HepG2 (cell line): ENCODE measurements at regions not wholly inside any gene's neighbourhood (a gene's known extent, or its start where the extent isn't known, plus 50 kb on each side); places are given as distances from the start of the nearest gene placed in this dataset.

ENCODE experiments used
- ATAC-seq: fragments of 200-7000 bp; cut with Tn5 transposase; 3 replicates; pipeline ENCODE4 v1.9.1; 2020; ENCODE audit warnings: mild to moderate bottlenecking, moderate library complexity
- BruUV-seq: library from RNA; stranded (reverse); fragments of 400-500 nt; replicated peaks from 2 replicates; lab custom pipeline; 2021; lab: Mats Ljungman, UMichigan
- CTCF ChIA-PET: fragments of 300-600 bp; formaldehyde crosslinking; extraction: SDS; loops from one replicate; lab custom pipeline; 2021; ENCODE audit warnings: low total read pairs, inconsistent platforms, low intra/inter-chr PET ratio; lab: Yijun Ruan, JAX
- POLR2A ChIA-PET: fragments of 350-600 bp; sonication (Branson Sonifier 250); formaldehyde crosslinking; loops from one replicate; lab custom pipeline; 2020; ENCODE audit warnings: antibody characterized with exemption, inconsistent platforms; lab: Yijun Ruan, JAX
- DNase-seq: peaks from one replicate; pipeline ENCODE4 v3.0.0-alpha.2; 2015; ENCODE audit warnings: low spot score
- FAIRE-seq: peaks from 3 replicates; lab custom pipeline; 2011; peaks lifted over from hg19 to GRCh38; lab: Jason Lieb, UNC
- H2AFZ ChIP-seq: one replicate; pipeline ENCODE4 v1.6.1; 2011; ENCODE audit warnings: low read length, inconsistent platforms
- H3K27ac ChIP-seq: fragments of 300-600 bp; 3 replicates; pipeline ENCODE4 v1.8.0; 2011; ENCODE audit warnings: mixed run types, mild to moderate bottlenecking, mixed read lengths, low read length, inconsistent platforms; ENCODE audit not compliant: insufficient read depth; ENCODE audit errors: extremely low read length
- H3K27me3 ChIP-seq, 2 experiments: fragments of 200-600 bp in 1 of 2; 2 replicates in 1 of 2; 3 replicates in 1 of 2; pipeline versions ENCODE4 v1.6.0 to v1.8.0; 2011; ENCODE audit warnings: low read length in 2 of 2, mild to moderate bottlenecking in 2 of 2, moderate library complexity in 2 of 2, inconsistent platforms in 1 of 2; ENCODE audit not compliant: insufficient read depth in 2 of 2, control insufficient read depth in 1 of 2
- H3K36me3 ChIP-seq, 2 experiments: fragments of 200-600 bp in 1 of 2; replicated peaks in 1 of 2; 2 replicates in 1 of 2; 3 replicates in 1 of 2; pipeline versions ENCODE4 v1.5.1 to v1.8.0; 2011; ENCODE audit warnings: low read length in 2 of 2, inconsistent platforms in 1 of 2; ENCODE audit not compliant: insufficient read depth in 2 of 2, control insufficient read depth in 1 of 2
- H3K4me1 ChIP-seq: 2 replicates; pipeline ENCODE4 v1.5.1; 2012; ENCODE audit warnings: low read length, inconsistent platforms; ENCODE audit not compliant: insufficient read depth
- H3K4me2 ChIP-seq: 2 replicates; pipeline ENCODE4 v1.6.0; 2011; ENCODE audit warnings: low read depth, low read length, inconsistent platforms
- H3K4me3 ChIP-seq, 3 experiments: fragments of 200-600 bp in 1 of 3; sonication (generic), shearing (Covaris generic) in 1 of 3; replicated peaks in 1 of 3; 2 replicates each; pipeline ENCODE4 v1.5.1; 2011 to 2016; ENCODE audit warnings: low read length in 3 of 3, inconsistent platforms in 2 of 3, low read depth in 2 of 3, mild to moderate bottlenecking in 2 of 3, control low read depth in 1 of 3, mixed read lengths in 1 of 3; ENCODE audit not compliant: insufficient read depth in 1 of 3
- H3K79me2 ChIP-seq: one replicate; pipeline ENCODE4 v1.6.1; 2011; ENCODE audit warnings: low read length, inconsistent platforms; ENCODE audit not compliant: insufficient read depth
- H3K9ac ChIP-seq: 2 replicates; pipeline ENCODE4 v1.6.0; 2011; ENCODE audit warnings: mild to moderate bottlenecking, low read depth, low read length, inconsistent platforms; ENCODE audit not compliant: insufficient read depth
- H3K9me3 ChIP-seq: 2 replicates; pipeline ENCODE4 v1.5.1; 2012; ENCODE audit warnings: mild to moderate bottlenecking, low read length
- H4K20me1 ChIP-seq: 2 replicates; pipeline ENCODE4 v1.6.0; 2011; ENCODE audit warnings: inconsistent platforms, mild to moderate bottlenecking, low read length, moderate library complexity; ENCODE audit not compliant: insufficient read depth
- NCOR1 ChIP-seq: fragments of 200-600 bp; sonication (generic); IDR thresholded peaks from 2 replicates; pipeline ENCODE4 v1.7.0; 2017; ENCODE audit warnings: antibody characterized with exemption, low read length, borderline replicate concordance
- SKI ChIP-seq: fragments of 450-650 bp; IDR thresholded peaks from one replicate; pipeline ENCODE4 v1.6.1; 2018; ENCODE audit warnings: mild to moderate bottlenecking; ENCODE audit not compliant: partially characterized antibody
- TEF ChIP-seq: sonication (generic); formaldehyde crosslinking; IDR thresholded peaks from 2 replicates; pipeline ENCODE4 v1.5.0; 2020; ENCODE audit warnings: missing genetic modification reagents
- TMF1 ChIP-seq: sonication (generic); formaldehyde crosslinking; IDR thresholded peaks from 2 replicates; pipeline ENCODE4 v1.8.1; 2022; ENCODE audit warnings: low read depth, missing genetic modification reagents
- ZBTB33 ChIP-seq: sonication (generic); formaldehyde crosslinking; IDR thresholded peaks from 2 replicates; pipeline ENCODE4 v1.4.0; 2020; ENCODE audit warnings: missing genetic modification reagents
- ZBTB8A ChIP-seq: sonication (generic); formaldehyde crosslinking; IDR thresholded peaks from 2 replicates; pipeline ENCODE4 v1.4.0; 2020; ENCODE audit warnings: mild to moderate bottlenecking, low read depth, missing genetic modification reagents, borderline replicate concordance
- ZFP62 ChIP-seq: sonication (generic); formaldehyde crosslinking; IDR thresholded peaks from 2 replicates; pipeline ENCODE4 v1.4.0; 2020; ENCODE audit warnings: missing genetic modification reagents
- ZFY ChIP-seq: sonication (generic); formaldehyde crosslinking; IDR thresholded peaks from 2 replicates; pipeline ENCODE4 v1.4.0; 2020; ENCODE audit warnings: missing genetic modification reagents
- ZNF362 ChIP-seq: sonication (generic); formaldehyde crosslinking; IDR thresholded peaks from 2 replicates; pipeline ENCODE4 v1.4.0; 2020; ENCODE audit warnings: missing genetic modification reagents, mild to moderate bottlenecking, borderline replicate concordance
- ZNF468 ChIP-seq: sonication (generic); formaldehyde crosslinking; IDR thresholded peaks from 2 replicates; pipeline ENCODE4 v1.8.0; 2022; ENCODE audit warnings: mild to moderate bottlenecking, moderate library complexity, missing genetic modification reagents
- ZNF484 ChIP-seq: sonication (generic); formaldehyde crosslinking; IDR thresholded peaks from 2 replicates; pipeline ENCODE4 v1.5.1; 2020; ENCODE audit warnings: mild to moderate bottlenecking, low read depth, missing genetic modification reagents, borderline replicate concordance
- ZNF550 ChIP-seq: sonication (generic); formaldehyde crosslinking; IDR thresholded peaks from 2 replicates; pipeline ENCODE4 v1.4.0; 2020; ENCODE audit warnings: mild to moderate bottlenecking, missing genetic modification reagents, borderline replicate concordance
- ZNF737 ChIP-seq: sonication (generic); formaldehyde crosslinking; IDR thresholded peaks from 2 replicates; pipeline ENCODE4 v1.5.0; 2020; ENCODE audit warnings: missing genetic modification reagents, mild to moderate bottlenecking, borderline replicate concordance
- ZNF850 ChIP-seq: sonication (generic); formaldehyde crosslinking; conservative IDR thresholded peaks from 2 replicates; pipeline ENCODE4 v1.9.0; 2021; ENCODE audit warnings: mild to moderate bottlenecking, missing genetic modification reagents
- ZSCAN22 ChIP-seq: sonication (generic); formaldehyde crosslinking; IDR thresholded peaks from 2 replicates; pipeline ENCODE4 v1.4.0; 2020; ENCODE audit warnings: mild to moderate bottlenecking, missing genetic modification reagents
- WGBS: methylation state at CpG from one replicate; pipeline ENCODE4 v1.1.6; 2017; ENCODE audit warnings: low lambda C conversion rate; 5-methylcytosine and 5-hydroxymethylcytosine counted together
- in situ Hi-C: cut with HindIII; loops from 2 replicates; pipeline ENCODE4 v1.10.0; 2017; ENCODE audit warnings: low pct_unique_long_range_greater_than_20kb; ENCODE audit not compliant: extremely low pct_ligation_motif_present
- intact Hi-C: fragments of 100-400 bp; cut with micrococcal nuclease; formaldehyde crosslinking; loops from one replicate; pipeline ENCODE4 v1.10.0; 2022; ENCODE audit not compliant: unreplicated experiment

- ATAC-seq, result no peak
- Histone ChIP-seq H3K36me3 (no peaks in the 10 kb centered on the region), H3K79me2 (no peaks in the 10 kb centered on the region), H3K9me3 (peaks cover 67% of the 10 kb centered on the region), H3K27me3 (no peaks in the 10 kb centered on the region), H3K9ac (no peak overlapping the region), H4K20me1 (no peaks in the 10 kb centered on the region), H3K4me3 (no peak overlapping the region), H3K4me1 (no peaks in the 10 kb centered on the region), H3K27ac (no peak overlapping the region), H3K4me2 (no peak overlapping the region), H2AFZ (no peak overlapping the region)
- CTCF ChIA-PET, result no interaction called here
- FAIRE-seq, result no peak
- TF ChIP-seq ZNF362 (CRISPR knock-in tag) (no peak), ZFY (no peak), ZFP62 (CRISPR knock-in tag) (no peak), ZSCAN22 (CRISPR knock-in tag) (no peak), ZNF850 (no peak), ZNF468 (CRISPR knock-in tag) (no peak), SKI (no peak), ZNF737 (CRISPR knock-in tag) (no peak)
- POLR2A ChIA-PET, result no interaction called here
- in situ Hi-C loops (no loop called here), intact Hi-C loops (no loop called here)
- BruUV-seq, result no TSS peak
- DNase-seq, result no peak
Observed at GRCh38 chr12:90562671-90563070, 392.3 kb downstream of the CCER1 start.

- Histone ChIP-seq H2AFZ (no peak overlapping the region), H3K27me3 (no peaks in the 10 kb centered on the region), H3K4me3 (no peak overlapping the region), H3K4me1 (no peaks in the 10 kb centered on the region), H4K20me1 (no peaks in the 10 kb centered on the region), H3K9ac (no peak overlapping the region), H3K9me3 (peaks cover 28% of the 10 kb centered on the region; the same call in 1 of the 2 replicates), H3K27ac (no peak overlapping the region), H3K36me3 (no peaks in the 10 kb centered on the region), H3K79me2 (no peaks in the 10 kb centered on the region), H3K4me2 (no peak overlapping the region)
- CTCF ChIA-PET, result no interaction called here
- ATAC-seq, result no peak
- in situ Hi-C loops (no loop called here), intact Hi-C loops (no loop called here)
- no TSS peak for BruUV-seq
- FAIRE-seq, result no peak
- no peak for DNase-seq
- WGBS, result 0% methylated on average over 1 of the region's 1 CpG
- POLR2A ChIA-PET, result no interaction called here
- TF ChIP-seq ZNF484 (CRISPR knock-in tag), result no peak
- TF ChIP-seq NCOR1, result no peak
- no peak for TF ChIP-seq ZNF550 (CRISPR knock-in tag)
- TF ChIP-seq TEF (CRISPR knock-in tag), result no peak
- TF ChIP-seq ZBTB33 (CRISPR knock-in tag), result no peak
- no peak for TF ChIP-seq ZBTB8A (CRISPR knock-in tag)
- no peak for TF ChIP-seq TMF1 (CRISPR knock-in tag)
Observed at GRCh38 chr12:90548595-90548994, 406.4 kb downstream of the CCER1 start.
